HEK293T (cell line): ENCODE measurements at regions not wholly inside any gene's neighbourhood (a gene's known extent, or its start where the extent isn't known, plus 50 kb on each side); places are given as distances from the start of the nearest gene placed in this dataset.

Source experiments
- ARNT ChIP-seq: fragments of 450-650 bp; IDR thresholded peaks from 2 replicates; pipeline ENCODE4 v1.6.1; 2017; ENCODE audit warnings: mild to moderate bottlenecking
- FOXK2 ChIP-seq: fragments of 450-650 bp; IDR thresholded peaks from 2 replicates; pipeline ENCODE4 v1.6.1; 2016; ENCODE audit warnings: mild to moderate bottlenecking
- HDGF ChIP-seq: fragments of 450-650 bp; IDR thresholded peaks from 2 replicates; pipeline ENCODE4 v1.6.1; 2017; ENCODE audit warnings: antibody characterized with exemption, borderline replicate concordance
- L3MBTL2 ChIP-seq: fragments of 450-650 bp; conservative IDR thresholded peaks from 2 replicates; pipeline ENCODE4 v1.6.1; 2016; ENCODE audit warnings: mild to moderate bottlenecking
- NFRKB ChIP-seq: fragments of 450-650 bp; IDR thresholded peaks from 2 replicates; pipeline ENCODE4 v1.6.1; 2016; ENCODE audit warnings: mild to moderate bottlenecking, moderate library complexity
- SP1 ChIP-seq: fragments of 450-650 bp; IDR thresholded peaks from 2 replicates; pipeline ENCODE4 v1.6.1; 2017
- SUZ12 ChIP-seq: fragments of 450-650 bp; IDR thresholded peaks from 2 replicates; pipeline ENCODE4 v1.6.1; 2016; ENCODE audit warnings: mild to moderate bottlenecking
- ZNF384 ChIP-seq: fragments of 450-650 bp; IDR thresholded peaks from 2 replicates; pipeline ENCODE4 v1.6.1; 2016

- TF ChIP-seq SP1 (no peak), FOXK2 (no peak), L3MBTL2 (no peak), ARNT (no peak), NFRKB (no peak), SUZ12 (no peak), HDGF (no peak), ZNF384 (no peak)
Observed at GRCh38 chr19:32174386-32175113, 170.9 kb upstream of the ZNF507 start.
